ENCODE measurements at regions not wholly inside any gene's neighbourhood (a gene's known extent, or its start where the extent isn't known, plus 50 kb on each side); places are given as distances from the start of the nearest gene placed in this dataset.

- DNase-seq (ENCODE audit: low spot score) = no peak
These were observed 1138.8 kb downstream of the XPNPEP1 start for GRCh38 chr10:108784534-108784933.

DNA sequence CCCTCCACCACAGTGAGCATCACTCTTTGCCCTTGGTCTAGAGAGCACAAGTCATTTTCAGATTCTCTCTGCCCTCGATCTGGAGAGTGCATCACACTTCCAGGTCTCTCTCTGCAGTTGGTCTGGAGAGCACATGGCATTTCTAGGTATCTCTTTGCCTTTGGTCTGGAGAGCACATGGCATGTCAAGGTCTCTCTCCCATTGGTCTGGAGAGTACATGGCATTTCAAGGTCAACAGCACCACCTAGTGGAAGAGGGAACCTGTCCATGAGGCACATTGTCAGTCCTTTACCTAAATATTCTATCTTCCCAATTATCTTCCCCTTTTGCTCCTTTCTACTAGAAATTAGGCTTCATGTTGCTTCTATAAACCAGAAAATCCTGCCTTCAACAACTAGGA lies 1139.4 kb downstream of the XPNPEP1 start:
- DNase-seq (ENCODE audit: low spot score) = peak; percentile 12

DNA sequence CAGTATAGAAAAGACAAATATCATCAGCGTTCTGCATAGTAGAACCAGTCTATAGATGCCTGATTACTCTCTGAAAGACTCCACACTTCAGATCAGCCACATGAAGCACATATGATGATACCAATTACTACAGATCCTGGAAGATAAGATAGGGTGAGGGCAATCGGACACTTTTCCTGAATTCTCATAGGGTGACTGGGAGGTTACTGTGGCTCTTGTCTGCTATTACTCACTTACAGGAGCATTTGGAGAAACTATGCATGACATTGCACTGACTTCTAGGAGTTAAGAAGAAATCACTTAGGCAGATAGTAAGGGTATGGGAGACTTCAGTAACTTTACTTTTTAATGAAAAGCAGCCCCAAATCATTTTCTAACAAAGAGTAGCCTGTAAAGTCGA lies 1140.9 kb downstream of the XPNPEP1 start:
- DNase-seq (ENCODE audit: low spot score) = peak; percentile 15

GRCh38 chr10:108779501-108779900 lies 1143.8 kb downstream of the XPNPEP1 start:
- no peak for DNase-seq (ENCODE audit: low spot score)

DNA sequence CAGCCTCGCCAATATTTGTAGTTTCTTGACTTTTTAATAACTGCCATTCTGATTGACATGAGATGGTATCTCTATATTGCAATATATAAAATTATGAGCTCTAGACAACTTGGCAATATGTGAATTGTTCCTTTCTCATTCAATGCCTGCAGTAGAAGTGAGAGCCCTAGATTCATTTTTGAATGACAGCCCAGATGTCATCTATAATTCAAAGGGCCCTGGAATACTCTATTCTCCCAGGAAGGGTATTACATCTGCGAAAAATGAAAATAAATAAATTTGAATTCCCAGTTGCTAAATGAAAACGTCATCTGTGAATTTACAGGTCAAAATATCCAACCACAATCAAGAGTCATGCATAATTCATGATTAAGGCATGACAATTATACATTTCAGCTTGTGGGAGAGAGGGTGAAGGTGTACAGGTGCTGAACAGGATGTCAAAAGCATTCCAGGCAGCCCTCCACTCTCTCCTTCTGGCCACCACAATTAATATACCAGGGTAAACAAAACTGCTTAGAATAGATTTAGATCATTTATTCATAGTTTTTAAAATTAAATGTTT lies 1147.3 kb downstream of the XPNPEP1 start:
- DNase-seq (ENCODE audit: low spot score) = no peak

DNA sequence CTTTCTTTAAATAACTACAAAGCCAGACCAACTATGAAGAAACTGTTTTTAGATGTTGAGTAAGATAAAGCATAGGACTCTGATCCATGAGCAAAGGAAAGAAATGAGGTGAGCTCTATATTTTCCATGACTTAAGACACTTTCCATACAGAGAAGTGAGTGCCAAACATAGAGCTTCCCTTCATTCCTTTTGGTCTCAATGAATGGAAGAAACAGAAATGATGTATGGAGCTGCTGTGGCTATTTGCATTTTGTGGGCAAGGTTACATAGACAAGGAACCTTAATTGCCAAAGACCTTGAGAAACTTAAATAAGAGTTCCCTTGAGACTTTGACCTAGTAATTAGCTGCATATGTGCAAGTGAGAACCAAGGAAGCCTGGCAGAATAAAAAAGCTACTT lies 1152.2 kb downstream of the XPNPEP1 start:
- DNase-seq (ENCODE audit: low spot score) = no peak

DNA sequence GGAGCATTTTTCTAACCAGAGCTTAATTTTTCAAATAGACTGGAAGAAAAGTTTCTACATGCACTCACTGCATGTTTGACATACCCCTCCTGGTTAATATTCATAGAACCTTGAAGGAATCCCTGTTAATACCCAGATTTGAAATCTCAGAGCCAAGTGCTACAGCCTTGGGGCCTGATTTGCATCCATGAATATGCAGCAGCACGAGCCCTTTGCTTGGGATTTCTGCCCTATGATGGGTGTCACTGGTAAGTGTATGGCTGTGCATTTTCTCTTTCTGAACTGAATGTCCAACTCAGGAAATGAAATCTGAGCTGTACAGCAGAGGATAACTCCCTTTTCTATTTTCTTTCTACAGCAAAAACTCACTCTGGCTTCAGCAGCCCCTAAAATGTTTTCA lies 1157.5 kb downstream of the XPNPEP1 start:
- no peak for DNase-seq (ENCODE audit: low spot score)

- DNase-seq (ENCODE audit: low spot score) = no peak
These were observed 1165.4 kb downstream of the XPNPEP1 start for GRCh38 chr10:108757946-108758345.

DNA sequence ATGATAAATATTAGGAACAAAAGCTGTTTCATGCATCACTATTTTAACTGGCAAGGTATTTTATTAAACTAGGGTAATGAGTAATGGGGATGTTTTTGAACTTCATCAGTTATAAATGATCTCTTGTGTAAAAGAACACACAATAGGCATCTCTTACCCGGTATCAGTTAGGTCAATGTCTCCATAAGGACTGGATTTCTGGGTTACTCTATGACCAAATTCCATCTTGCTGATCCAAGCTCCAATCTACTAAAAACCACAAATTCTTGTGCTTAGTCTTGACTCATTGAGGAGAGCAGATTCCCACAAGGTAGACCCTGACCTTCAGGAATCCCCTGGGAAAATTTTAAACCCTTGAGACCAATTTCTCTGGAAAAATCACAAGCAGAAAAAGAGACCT lies 1167.7 kb downstream of the XPNPEP1 start:
- no peak for DNase-seq (ENCODE audit: low spot score)

DNA sequence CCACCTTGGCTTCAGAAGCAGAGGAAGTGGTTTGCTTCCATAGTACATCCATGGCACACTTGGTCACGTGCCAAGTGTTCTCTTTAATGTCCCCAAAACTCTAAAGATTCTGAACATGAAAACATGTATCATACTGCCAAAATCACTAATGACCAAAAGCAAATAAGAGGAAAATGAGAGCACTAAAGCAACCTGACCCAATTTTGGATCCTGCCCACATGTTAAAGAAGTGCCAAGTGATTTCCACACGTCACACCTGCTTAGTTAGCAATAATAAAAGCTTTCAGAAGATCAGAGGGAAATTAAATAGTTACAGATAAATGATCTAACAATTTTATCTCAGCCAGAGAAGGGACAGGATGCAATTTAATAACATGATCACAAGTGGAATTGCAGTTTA lies 1170.0 kb downstream of the XPNPEP1 start:
- no peak for DNase-seq (ENCODE audit: low spot score)

- DNase-seq (ENCODE audit: low spot score) = no peak
These were observed 1174.3 kb downstream of the XPNPEP1 start for GRCh38 chr10:108749042-108749441.

- DNase-seq (ENCODE audit: low spot score) = no peak
These were observed 1187.2 kb downstream of the XPNPEP1 start for GRCh38 chr10:108736111-108736510.

GRCh38 chr10:108735380-108735779 lies 1187.9 kb downstream of the XPNPEP1 start:
- DNase-seq (ENCODE audit: low spot score) = no peak

GRCh38 chr10:108721874-108722273 lies 1201.4 kb downstream of the XPNPEP1 start:
- DNase-seq (ENCODE audit: low spot score) = no peak

- no peak for DNase-seq (ENCODE audit: low spot score)
These were observed 1207.0 kb downstream of the XPNPEP1 start for GRCh38 chr10:108716352-108716751.

DNA sequence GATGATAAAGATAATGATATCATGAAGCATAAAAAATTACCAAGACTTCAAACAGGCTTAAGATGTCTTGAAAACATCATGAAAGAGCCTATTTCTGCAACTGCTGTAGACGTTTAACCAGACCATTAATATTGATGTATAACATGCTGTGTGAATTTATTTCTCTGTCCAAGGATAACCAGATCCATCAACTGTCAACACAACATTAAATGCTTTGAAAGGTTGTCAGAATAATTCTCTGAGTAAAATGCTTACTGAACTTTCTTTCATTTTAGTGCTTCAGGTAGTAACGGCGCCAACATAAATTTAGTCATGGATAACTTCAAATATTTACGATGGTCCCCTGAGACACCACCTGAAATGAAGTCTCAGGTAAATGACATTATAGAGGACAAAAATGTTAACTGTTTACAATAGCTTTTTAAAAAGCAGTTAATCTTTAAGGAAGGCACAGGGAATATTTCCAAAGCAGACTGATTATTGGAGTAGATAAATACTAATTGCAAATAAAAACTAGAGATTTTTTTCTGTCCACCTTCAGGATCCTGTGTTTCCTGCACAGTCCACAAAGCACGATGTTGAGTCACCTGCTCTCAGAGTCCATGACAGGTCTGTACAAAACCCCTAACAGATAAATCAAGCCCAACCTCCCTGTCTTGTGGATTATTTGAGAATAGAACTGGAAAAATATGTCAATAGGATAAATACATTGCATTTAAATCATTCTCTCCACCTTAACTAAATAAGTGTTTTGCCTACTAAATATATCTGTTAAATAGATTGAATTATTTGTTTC lies 1213.2 kb downstream of the XPNPEP1 start:
- DNase-seq (ENCODE audit: low spot score) = no peak

GRCh38 chr10:108708363-108708762 lies 1214.9 kb downstream of the XPNPEP1 start:
- DNase-seq (ENCODE audit: low spot score) = no peak

DNA sequence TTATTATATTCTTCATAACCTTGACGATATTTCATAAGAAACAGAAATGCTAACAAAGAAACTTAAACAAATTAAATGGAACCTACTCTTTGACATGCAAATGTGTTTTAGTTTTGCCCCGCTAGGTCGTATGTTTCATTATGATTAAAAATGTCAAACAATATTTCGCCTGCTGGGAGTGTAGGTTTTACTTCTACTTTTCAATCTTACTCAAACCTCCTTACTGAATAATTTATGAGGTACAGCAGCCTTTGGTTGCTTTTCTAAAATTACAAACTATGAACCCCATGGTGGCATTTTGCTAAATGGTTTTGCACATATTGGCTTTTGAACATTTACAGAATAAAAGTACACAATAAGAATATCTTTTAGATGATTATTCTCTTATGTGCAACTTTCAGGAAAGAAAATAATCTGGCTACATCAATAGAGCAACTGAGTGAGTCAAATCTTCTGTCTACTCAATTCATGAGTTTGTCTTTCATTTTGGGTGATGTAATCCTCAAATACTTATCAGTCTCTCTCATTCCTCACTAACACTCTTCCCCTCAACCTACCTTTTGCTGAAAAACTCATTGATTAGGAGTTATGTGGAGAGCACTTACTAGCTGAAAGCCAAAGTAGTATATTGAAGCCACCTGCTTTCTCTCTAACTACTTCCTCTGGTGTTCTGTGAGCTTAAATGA lies 1226.4 kb downstream of the XPNPEP1 start:
- no peak for DNase-seq (ENCODE audit: low spot score)

GRCh38 chr10:108691126-108691525 lies 1232.2 kb downstream of the XPNPEP1 start:
- DNase-seq (ENCODE audit: low spot score) = no peak

GRCh38 chr10:108690530-108690929 lies 1232.8 kb downstream of the XPNPEP1 start:
- DNase-seq (ENCODE audit: low spot score) = no peak

- no peak for DNase-seq (ENCODE audit: low spot score)
These were observed 1233.4 kb downstream of the XPNPEP1 start for GRCh38 chr10:108689891-108690290.

GRCh38 chr10:108688314-108688713 lies 1235.0 kb downstream of the XPNPEP1 start:
- DNase-seq (ENCODE audit: low spot score) = no peak

- no peak for DNase-seq (ENCODE audit: low spot score)
These were observed 1237.3 kb downstream of the XPNPEP1 start for GRCh38 chr10:108685863-108686531.
